ENCODE measurements at regions not wholly inside any gene's neighbourhood (a gene's known extent, or its start where the extent isn't known, plus 50 kb on each side); places are given as distances from the start of the nearest gene placed in this dataset.

DNA sequence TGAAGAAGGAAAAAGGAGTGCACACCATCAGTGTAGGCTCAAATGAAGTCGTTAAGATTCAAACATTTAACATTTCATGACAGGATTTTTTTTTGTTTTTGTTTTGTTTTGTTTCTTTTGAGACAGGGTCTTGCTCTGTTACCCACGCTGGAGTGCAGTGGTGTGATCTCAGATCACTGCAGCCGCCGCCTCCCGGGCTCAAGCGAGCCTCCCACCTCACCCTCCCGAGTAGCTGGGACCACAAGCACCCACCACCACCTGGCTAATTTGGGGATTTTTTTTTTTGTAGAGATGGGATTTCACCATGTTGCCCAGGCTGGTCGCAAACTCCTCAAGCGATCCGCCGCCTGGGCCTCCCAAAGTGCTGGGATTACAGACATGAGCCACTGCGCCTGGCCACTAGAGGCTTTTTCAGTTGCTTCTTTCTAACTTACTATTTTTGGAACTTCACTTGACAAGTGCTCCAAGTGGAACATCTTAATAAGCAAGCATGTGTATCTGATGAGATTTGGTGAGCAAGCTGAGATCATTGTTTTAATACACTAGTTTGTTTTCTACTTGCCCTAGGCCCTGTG, 78.9 kb upstream of the CNKSR2 start:
- intact Hi-C loops (cut with DNase I), result no loop called here
- no peaks in the 10 kb centered on the region for H3K9me3 ChIP-seq
- no peak for DNase-seq
- no peaks in the 10 kb centered on the region for H3K27me3 ChIP-seq
- no peak overlapping the region for H3K27ac ChIP-seq
- H3K4me1 ChIP-seq, result no peaks in the 10 kb centered on the region
- TF ChIP-seq, protein P1, sequence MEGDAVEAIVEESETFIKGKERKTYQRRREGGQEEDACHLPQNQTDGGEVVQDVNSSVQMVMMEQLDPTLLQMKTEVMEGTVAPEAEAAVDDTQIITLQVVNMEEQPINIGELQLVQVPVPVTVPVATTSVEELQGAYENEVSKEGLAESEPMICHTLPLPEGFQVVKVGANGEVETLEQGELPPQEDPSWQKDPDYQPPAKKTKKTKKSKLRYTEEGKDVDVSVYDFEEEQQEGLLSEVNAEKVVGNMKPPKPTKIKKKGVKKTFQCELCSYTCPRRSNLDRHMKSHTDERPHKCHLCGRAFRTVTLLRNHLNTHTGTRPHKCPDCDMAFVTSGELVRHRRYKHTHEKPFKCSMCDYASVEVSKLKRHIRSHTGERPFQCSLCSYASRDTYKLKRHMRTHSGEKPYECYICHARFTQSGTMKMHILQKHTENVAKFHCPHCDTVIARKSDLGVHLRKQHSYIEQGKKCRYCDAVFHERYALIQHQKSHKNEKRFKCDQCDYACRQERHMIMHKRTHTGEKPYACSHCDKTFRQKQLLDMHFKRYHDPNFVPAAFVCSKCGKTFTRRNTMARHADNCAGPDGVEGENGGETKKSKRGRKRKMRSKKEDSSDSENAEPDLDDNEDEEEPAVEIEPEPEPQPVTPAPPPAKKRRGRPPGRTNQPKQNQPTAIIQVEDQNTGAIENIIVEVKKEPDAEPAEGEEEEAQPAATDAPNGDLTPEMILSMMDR (IDR thresholded peaks at IDR 0.05), result no peak
- no peak for TF ChIP-seq POLR2A (IDR thresholded peaks at IDR 0.05)
- TF ChIP-seq POLR2AphosphoS5 (IDR thresholded peaks at IDR 0.05), result no peak
- TF ChIP-seq EP300 (IDR thresholded peaks at IDR 0.05), result no peak
- no peaks in the 10 kb centered on the region for H3K36me3 ChIP-seq
- 85 to 87% methylated on average over 12 of the region's 12 CpGs for WGBS, 2 donors
- H3K4me3 ChIP-seq, result no peak overlapping the region

DNA sequence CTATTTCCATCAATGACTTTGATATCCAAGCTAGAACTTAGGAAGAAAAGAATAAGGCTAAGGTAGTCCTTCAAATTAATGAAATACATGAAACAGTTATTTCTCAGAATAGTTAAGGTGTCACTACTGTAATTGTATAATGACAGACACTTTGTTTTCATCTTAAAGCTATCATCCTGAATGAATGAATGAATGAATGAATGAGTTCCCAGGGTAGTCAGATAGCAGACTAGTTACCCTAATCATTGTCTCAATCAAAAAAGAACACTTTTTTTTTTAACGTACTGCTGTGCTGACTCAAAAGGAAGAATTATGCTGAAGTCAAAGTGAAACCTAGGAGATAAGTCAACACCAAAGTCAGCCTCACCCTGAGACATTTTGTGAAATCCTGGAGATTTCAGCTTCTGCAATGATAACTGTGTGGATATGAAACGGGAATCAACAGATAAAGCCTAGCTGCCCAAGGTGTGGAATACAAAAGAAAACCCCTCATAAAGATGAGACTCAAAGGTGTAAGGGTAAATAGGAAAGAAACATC, 68.3 kb upstream of the CNKSR2 start:
- Histone ChIP-seq H3K27me3 (no peaks in the 10 kb centered on the region), H3K36me3 (no peaks in the 10 kb centered on the region), H3K4me1 (no peaks in the 10 kb centered on the region), H3K4me3 (no peak overlapping the region), H3K9me3 (no peaks in the 10 kb centered on the region), H3K27ac (no peak overlapping the region)
- DNase-seq, result no peak
- TF ChIP-seq POLR2AphosphoS5 (IDR thresholded peaks at IDR 0.05) (no peak), EP300 (IDR thresholded peaks at IDR 0.05) (no peak), POLR2A (IDR thresholded peaks at IDR 0.05) (no peak)
- TF ChIP-seq, protein P1 (IDR thresholded peaks at IDR 0.05), result no peak
- intact Hi-C loops (cut with DNase I), result no loop called here
- WGBS, 2 donors, result 32 to 52% methylated on average over 2 of the region's 2 CpGs

DNA sequence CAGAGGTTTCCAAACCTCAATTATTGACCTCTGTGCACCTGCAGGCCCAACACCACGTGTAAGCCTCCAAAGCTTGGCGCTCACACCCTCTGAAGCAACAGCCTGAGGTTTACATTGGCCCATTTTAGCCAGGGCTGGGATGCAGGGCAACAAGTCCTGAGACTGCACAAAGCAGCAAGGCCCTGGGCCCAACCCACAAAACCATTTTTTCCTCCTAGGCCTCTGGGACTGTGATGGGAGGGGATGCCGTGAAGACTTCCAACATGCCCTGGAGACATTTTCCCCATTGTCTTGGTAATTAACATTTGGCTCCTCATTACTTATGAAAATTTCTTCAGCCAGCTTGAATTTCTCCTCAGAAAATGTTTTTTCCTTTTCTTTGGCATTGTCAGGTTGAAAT, 54.9 kb upstream of the CNKSR2 start:
- intact Hi-C loops (cut with DNase I), result no loop called here
- 76 to 84% methylated on average over 3 of the region's 3 CpGs for WGBS, 2 donors
- DNase-seq, result no peak

More for the DNA sequence above, 54.9 kb upstream of the CNKSR2 start:
- TF ChIP-seq POLR2A (IDR thresholded peaks at IDR 0.05), result no peak
- no peak for TF ChIP-seq EP300 (IDR thresholded peaks at IDR 0.05)
- TF ChIP-seq, protein P1 (IDR thresholded peaks at IDR 0.05), result no peak
- no peak for TF ChIP-seq POLR2AphosphoS5 (IDR thresholded peaks at IDR 0.05)
- no peaks in the 10 kb centered on the region for H3K36me3 ChIP-seq
- H3K27me3 ChIP-seq, result no peaks in the 10 kb centered on the region
- no peak overlapping the region for H3K4me3 ChIP-seq
- H3K9me3 ChIP-seq, result no peaks in the 10 kb centered on the region
- no peaks in the 10 kb centered on the region for H3K4me1 ChIP-seq
- H3K27ac ChIP-seq, result no peak overlapping the region

Small RNA genes lying in the stretch of these regions (small RNA-seq; reads per million reads assigned to genes)
- 0 reads per million in 3 donors for gene RNU6-133P

Data from sigmoid colon (tissue), 6 donors.